ENCODE measurements at regions not wholly inside any gene's neighbourhood (a gene's known extent, or its start where the extent isn't known, plus 50 kb on each side); places are given as distances from the start of the nearest gene placed in this dataset.

DNA sequence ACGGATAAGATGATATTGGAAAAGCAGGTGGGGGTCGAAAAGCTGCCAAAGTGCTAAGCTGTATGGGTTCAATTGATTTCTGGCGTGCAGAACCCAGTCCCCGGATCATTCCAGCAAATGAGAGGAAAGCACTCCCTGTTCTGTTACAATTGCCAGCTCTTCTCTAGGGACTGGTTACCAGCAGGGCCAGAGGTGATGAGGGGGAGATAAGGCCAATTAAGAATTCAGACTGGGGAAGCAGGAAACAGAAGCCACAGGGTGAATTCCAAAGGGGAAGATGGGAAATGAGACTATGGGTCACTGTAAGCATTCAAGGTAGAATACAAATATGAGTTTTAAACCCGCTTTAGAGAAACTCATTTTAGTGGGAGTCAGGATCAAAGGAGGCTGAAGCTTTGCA is 349.4 kb upstream of the MAP3K7 start:
- no peak for DNase-seq (ENCODE audit: low read depth)

DNA sequence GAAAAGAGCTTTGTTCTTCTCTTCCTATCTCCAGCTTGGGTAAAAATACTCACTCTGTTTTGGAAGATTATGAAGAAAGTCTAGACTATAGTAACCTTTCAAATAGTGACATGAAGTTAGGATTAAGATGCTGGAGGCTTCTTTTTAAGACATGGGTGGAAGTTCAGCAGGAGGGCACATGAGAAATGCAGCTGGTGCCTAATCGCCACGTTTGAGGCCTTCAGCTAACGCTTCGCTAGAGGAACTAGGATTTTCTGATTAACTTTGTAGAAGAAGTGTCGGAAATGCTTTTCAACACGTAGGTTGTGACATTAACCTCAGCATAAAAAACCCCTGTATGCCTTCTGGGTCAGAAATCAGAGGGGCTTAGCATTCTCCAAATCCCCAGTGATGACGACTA is 348.1 kb upstream of the MAP3K7 start:
- DNase-seq (ENCODE audit: low read depth) = no peak

GRCh38 chr6:90934081-90934480 is 347.2 kb upstream of the MAP3K7 start:
- no peak for DNase-seq (ENCODE audit: low read depth)

DNA sequence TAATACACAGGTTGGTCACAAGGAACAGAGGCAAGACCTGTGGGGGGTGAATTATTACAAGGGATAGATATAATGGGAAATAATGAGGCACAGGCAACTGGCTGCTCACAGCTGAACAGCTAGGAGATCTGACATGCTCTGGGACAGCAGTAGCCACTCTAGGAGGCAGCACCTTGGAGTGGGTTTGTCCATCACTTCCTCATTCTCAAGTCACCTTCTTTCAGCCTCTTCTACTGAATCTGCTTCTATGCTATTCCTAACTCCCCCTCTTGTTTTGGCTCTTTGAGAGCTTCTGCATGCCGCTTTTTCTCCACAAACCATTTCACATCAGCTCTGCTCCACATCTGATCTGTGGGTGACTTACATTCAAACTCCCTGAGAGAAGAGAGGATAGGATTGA is 345.5 kb upstream of the MAP3K7 start:
- DNase-seq (ENCODE audit: low read depth) = no peak

- no peak for DNase-seq (ENCODE audit: low read depth)
These were observed 341.2 kb upstream of the MAP3K7 start for GRCh38 chr6:90928051-90928450.

- DNase-seq (ENCODE audit: low read depth) = no peak
These were observed 338.9 kb upstream of the MAP3K7 start for GRCh38 chr6:90925726-90926125.

DNA sequence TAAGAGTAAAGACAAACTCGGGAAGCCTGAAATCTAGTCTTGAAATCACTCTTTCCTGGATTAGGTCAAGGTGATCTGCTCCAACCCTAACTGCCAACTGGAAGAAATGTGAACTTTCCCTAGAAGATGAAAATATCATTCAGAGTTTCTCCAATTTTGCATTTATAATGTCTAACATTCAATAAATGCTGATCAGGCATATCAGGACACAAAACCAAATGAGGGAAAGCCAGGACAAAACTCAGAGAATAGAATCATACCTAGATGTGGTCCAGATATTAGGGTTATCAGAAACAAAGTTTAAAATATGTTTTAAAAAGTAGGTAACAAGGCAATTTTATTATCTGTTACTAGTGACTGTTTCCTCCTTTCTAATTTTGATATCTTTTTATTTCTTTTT is 335.5 kb upstream of the MAP3K7 start:
- DNase-seq (ENCODE audit: low read depth) = no peak

DNA sequence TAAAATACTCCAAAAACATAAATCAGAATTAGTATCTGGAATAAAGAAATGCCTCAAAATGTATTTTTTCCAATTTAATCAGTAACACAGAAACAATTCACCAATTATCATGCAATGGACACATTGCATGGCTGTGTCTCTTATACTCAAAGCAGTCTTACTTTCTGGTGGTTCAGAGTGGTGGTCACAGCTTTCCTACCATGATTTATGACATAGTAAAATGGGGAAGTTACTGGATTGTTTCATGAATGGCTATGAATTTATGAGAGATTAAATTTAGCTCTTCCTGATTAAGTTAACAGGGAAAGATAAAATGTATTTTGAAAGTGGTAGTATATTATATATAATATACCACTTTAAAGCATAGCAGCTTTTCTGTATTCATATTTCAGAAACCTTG is 331.5 kb upstream of the MAP3K7 start:
- no peak for DNase-seq (ENCODE audit: low read depth)

- no peak for DNase-seq (ENCODE audit: low read depth)
These were observed 330.5 kb upstream of the MAP3K7 start for GRCh38 chr6:90917376-90917775.

GRCh38 chr6:90916968-90917367 is 330.1 kb upstream of the MAP3K7 start:
- no peak for DNase-seq (ENCODE audit: low read depth)

- DNase-seq (ENCODE audit: low read depth) = no peak
These were observed 328.5 kb upstream of the MAP3K7 start for GRCh38 chr6:90915224-90915915.

- DNase-seq (ENCODE audit: low read depth) = no peak
These were observed 327.4 kb upstream of the MAP3K7 start for GRCh38 chr6:90914312-90914711.

GRCh38 chr6:90913266-90913960 is 326.5 kb upstream of the MAP3K7 start:
- DNase-seq (ENCODE audit: low read depth) = no peak

DNA sequence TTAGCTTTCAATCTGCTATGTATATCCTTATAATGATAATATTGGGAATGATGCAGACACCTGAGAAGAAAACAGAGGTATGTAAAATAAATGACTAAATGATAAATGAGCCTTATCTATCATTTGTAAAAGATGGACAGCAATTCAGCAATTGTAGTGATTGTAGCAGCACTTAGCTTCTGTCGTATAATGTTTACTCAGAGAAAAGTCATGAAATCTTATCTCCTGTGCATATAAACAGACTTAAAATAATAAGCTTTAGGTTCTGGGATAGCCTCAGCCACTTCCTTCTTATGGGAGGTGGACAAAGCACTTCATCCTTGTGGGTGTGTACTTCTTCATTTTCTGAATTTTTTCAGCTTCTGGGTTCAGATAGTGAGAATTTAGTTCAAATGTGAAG is 324.8 kb upstream of the MAP3K7 start:
- DNase-seq (ENCODE audit: low read depth) = no peak

- no peak for DNase-seq (ENCODE audit: low read depth)
These were observed 324.0 kb upstream of the MAP3K7 start for GRCh38 chr6:90910893-90911292.

- DNase-seq (ENCODE audit: low read depth) = no peak
These were observed 321.2 kb upstream of the MAP3K7 start for GRCh38 chr6:90907931-90908655.

- DNase-seq (ENCODE audit: low read depth) = no peak
These were observed 318.5 kb upstream of the MAP3K7 start for GRCh38 chr6:90905351-90905750.

DNA sequence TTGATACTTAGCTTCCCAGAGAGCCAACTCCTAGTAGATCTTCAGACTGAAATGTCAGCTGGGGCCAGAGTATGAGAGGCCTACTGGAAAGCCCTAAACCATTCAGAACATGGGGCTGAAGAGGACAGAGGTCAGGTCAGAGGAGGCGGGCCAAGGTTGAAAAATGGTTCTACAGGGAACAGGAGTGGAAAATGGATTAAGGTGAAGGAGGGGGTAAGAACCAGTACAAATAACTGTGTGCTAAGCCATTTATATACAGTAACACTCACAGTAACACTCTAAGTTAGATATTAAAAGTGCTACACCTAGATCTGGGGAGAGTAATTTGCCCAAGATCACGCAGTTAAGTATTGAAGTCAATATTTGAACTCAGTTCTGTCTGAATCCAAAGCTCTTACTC is 313.2 kb upstream of the MAP3K7 start:
- no peak for DNase-seq (ENCODE audit: low read depth)

- no peak for DNase-seq (ENCODE audit: low read depth)
These were observed 311.9 kb upstream of the MAP3K7 start for GRCh38 chr6:90898763-90899162.

GRCh38 chr6:90896075-90896547 is 309.2 kb upstream of the MAP3K7 start:
- DNase-seq (ENCODE audit: low read depth) = no peak

GRCh38 chr6:90895299-90896074 is 308.6 kb upstream of the MAP3K7 start:
- no peak for DNase-seq (ENCODE audit: low read depth)
